Omental fat pad (tissue), 3 donors: ENCODE measurements at regions not wholly inside any gene's neighbourhood (a gene's known extent, or its start where the extent isn't known, plus 50 kb on each side); places are given as distances from the start of the nearest gene placed in this dataset.
A peak's percentile ranks its signal among the peaks of the same experiment; 100 is the strongest.
"Not testable (repeated sequence)": the region's sequence is repeated elsewhere in the genome, so short reads cannot be mapped to it uniquely, and the experiment has no call there.

ENCODE experiments used
- ATAC-seq: fragments of 150-250 bp; one replicate; pipeline ENCODE4 v1.9.1; 2016; ENCODE audit warnings: mild to moderate bottlenecking, moderate library complexity; ENCODE audit not compliant: low FRiP score
- DNase-seq: peaks from one replicate; pipeline ENCODE4 v3.0.0-alpha.2; 2019; ENCODE audit warnings: low spot score
- CTCF ChIP-seq, 3 donors: fragments of 450-650 bp; IDR thresholded peaks; one replicate each; pipeline ENCODE4 v1.5.1; 2016 to 2017; ENCODE audit warnings: antibody characterized with exemption in 3 of 3, mild to moderate bottlenecking in 3 of 3, moderate library complexity in 2 of 3

- no peak for TF ChIP-seq CTCF (IDR thresholded peaks at IDR 0.05)
- DNase-seq (peak; percentile 46), ATAC-seq (peak; percentile 94)
Observed at GRCh38 chr3:126287536-126288241, 69.5 kb downstream of the KLF15 start.

- ATAC-seq (no peak), DNase-seq (no peak)
- TF ChIP-seq CTCF (IDR thresholded peaks at IDR 0.05) = no peak
Observed at GRCh38 chr3:126287171-126287535, 70.1 kb downstream of the KLF15 start.

GRCh38 chr3:126285369-126285768 is 71.8 kb downstream of the KLF15 start:
- no peak for ATAC-seq
- TF ChIP-seq CTCF (IDR thresholded peaks at IDR 0.05) = no peak
- no peak for DNase-seq

GRCh38 chr3:126284258-126284904 is 72.8 kb downstream of the KLF15 start:
- TF ChIP-seq CTCF (IDR thresholded peaks at IDR 0.05) = no peak
- ATAC-seq (no peak), DNase-seq (no peak)

- not testable (repeated sequence) for ATAC-seq, DNase-seq
Observed at GRCh38 chr3:126283651-126284050, 73.6 kb downstream of the KLF15 start.

- no peak for DNase-seq
- no peak for ATAC-seq
Observed at GRCh38 chr3:126279853-126280252, 77.4 kb downstream of the KLF15 start.

More at GRCh38 chr3:126279853-126280252, 77.4 kb downstream of the KLF15 start:
- no peak for TF ChIP-seq CTCF (IDR thresholded peaks at IDR 0.05)
